ENCODE measurements at regions not wholly inside any gene's neighbourhood (a gene's known extent, or its start where the extent isn't known, plus 50 kb on each side); places are given as distances from the start of the nearest gene placed in this dataset.

DNA sequence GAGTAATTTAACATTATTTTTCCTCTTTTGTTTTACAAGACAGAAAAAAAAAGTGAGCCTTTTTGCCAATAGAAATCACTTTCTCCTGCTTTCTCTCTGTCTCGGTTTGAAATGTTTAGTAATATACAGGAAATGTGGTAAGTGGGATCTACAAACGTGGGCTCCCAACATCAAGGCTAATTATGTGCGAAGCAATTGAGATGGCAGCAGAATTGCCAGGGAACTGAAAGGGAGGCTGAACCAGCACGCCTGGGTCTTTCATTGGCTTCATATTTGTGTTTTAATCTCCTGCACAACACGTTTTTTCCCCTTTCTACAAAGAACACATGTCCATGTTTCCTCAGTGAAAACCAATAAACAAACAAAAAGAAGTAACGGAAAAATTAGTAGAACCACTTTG is 743.9 kb upstream of the SOX9 start:
- TF ChIP-seq GRHL2 (CRISPR knock-in tag; IDR thresholded peaks at IDR 0.05; ENCODE audit: insufficient replicate concordance, severe bottlenecking) (no peak), SP1 (CRISPR knock-in tag; conservative IDR thresholded peaks at IDR 0.05) (no peak), ATF2 (CRISPR knock-in tag; IDR thresholded peaks at IDR 0.05; ENCODE audit: borderline replicate concordance, low read depth) (no peak), FOXK1 (CRISPR knock-in tag; IDR thresholded peaks at IDR 0.05) (no peak)
- TF ChIP-seq, protein P1, sequence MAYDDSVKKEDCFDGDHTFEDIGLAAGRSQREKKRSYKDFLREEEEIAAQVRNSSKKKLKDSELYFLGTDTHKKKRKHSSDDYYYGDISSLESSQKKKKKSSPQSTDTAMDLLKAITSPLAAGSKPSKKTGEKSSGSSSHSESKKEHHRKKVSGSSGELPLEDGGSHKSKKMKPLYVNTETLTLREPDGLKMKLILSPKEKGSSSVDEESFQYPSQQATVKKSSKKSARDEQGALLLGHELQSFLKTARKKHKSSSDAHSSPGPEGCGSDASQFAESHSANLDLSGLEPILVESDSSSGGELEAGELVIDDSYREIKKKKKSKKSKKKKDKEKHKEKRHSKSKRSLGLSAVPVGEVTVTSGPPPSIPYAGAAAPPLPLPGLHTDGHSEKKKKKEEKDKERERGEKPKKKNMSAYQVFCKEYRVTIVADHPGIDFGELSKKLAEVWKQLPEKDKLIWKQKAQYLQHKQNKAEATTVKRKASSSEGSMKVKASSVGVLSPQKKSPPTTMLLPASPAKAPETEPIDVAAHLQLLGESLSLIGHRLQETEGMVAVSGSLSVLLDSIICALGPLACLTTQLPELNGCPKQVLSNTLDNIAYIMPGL (CRISPR knock-in tag; IDR thresholded peaks at IDR 0.05) = no peak
- TF ChIP-seq, protein P2, sequence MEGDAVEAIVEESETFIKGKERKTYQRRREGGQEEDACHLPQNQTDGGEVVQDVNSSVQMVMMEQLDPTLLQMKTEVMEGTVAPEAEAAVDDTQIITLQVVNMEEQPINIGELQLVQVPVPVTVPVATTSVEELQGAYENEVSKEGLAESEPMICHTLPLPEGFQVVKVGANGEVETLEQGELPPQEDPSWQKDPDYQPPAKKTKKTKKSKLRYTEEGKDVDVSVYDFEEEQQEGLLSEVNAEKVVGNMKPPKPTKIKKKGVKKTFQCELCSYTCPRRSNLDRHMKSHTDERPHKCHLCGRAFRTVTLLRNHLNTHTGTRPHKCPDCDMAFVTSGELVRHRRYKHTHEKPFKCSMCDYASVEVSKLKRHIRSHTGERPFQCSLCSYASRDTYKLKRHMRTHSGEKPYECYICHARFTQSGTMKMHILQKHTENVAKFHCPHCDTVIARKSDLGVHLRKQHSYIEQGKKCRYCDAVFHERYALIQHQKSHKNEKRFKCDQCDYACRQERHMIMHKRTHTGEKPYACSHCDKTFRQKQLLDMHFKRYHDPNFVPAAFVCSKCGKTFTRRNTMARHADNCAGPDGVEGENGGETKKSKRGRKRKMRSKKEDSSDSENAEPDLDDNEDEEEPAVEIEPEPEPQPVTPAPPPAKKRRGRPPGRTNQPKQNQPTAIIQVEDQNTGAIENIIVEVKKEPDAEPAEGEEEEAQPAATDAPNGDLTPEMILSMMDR (IDR thresholded peaks at IDR 0.05) = no peak
- TF ChIP-seq, protein P3, sequence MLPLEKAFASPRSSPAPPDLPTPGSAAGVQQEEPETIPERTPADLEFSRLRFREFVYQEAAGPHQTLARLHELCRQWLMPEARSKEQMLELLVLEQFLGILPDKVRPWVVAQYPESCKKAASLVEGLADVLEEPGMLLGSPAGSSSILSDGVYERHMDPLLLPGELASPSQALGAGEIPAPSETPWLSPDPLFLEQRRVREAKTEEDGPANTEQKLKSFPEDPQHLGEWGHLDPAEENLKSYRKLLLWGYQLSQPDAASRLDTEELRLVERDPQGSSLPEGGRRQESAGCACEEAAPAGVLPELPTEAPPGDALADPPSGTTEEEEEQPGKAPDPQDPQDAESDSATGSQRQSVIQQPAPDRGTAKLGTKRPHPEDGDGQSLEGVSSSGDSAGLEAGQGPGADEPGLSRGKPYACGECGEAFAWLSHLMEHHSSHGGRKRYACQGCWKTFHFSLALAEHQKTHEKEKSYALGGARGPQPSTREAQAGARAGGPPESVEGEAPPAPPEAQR (CRISPR knock-in tag; IDR thresholded peaks at IDR 0.05) = no peak
